Endodermal cell (in vitro differentiated cells): ENCODE measurements at regions not wholly inside any gene's neighbourhood (a gene's known extent, or its start where the extent isn't known, plus 50 kb on each side); places are given as distances from the start of the nearest gene placed in this dataset.

Experiments
- DNase-seq: peaks from one replicate; pipeline ENCODE4 v3.0.0-alpha.2; 2017
- H3K27ac ChIP-seq: 2 replicates; pipeline ENCODE4 v1.5.1; 2013; ENCODE audit warnings: mild to moderate bottlenecking, low read depth, low read length, moderate library complexity
- H3K27me3 ChIP-seq: 2 replicates; pipeline ENCODE4 v1.6.1; 2013; ENCODE audit warnings: mild to moderate bottlenecking, low read length, moderate library complexity; ENCODE audit not compliant: insufficient read depth, control insufficient read depth, poor library complexity, severe bottlenecking
- H3K36me3 ChIP-seq: 2 replicates; pipeline ENCODE4 v1.7.0; 2013; ENCODE audit warnings: mild to moderate bottlenecking, low read length, moderate library complexity; ENCODE audit not compliant: control insufficient read depth, insufficient read depth
- H3K4me1 ChIP-seq: one replicate; pipeline ENCODE4 v1.7.0; 2013; ENCODE audit warnings: low read length; ENCODE audit not compliant: control insufficient read depth, insufficient read depth
- H3K4me3 ChIP-seq: 2 replicates; pipeline ENCODE4 v1.5.1; 2013; ENCODE audit warnings: mild to moderate bottlenecking, low read length, moderate library complexity
- H3K9ac ChIP-seq: 2 replicates; pipeline ENCODE4 v1.6.1; 2013; ENCODE audit warnings: mild to moderate bottlenecking, low read length, moderate library complexity; ENCODE audit not compliant: poor library complexity, severe bottlenecking; ENCODE audit errors: extremely low read depth
- H3K9me3 ChIP-seq: 2 replicates; pipeline ENCODE4 v1.6.1; 2013; ENCODE audit warnings: mild to moderate bottlenecking, low read length, moderate library complexity; ENCODE audit not compliant: control insufficient read depth
- H3K27ac Mint-ChIP-seq: 2 replicates; pipeline ENCODE4 v1.8.0; 2020; ENCODE audit warnings: mixed read lengths
- H3K27me3 Mint-ChIP-seq: 2 replicates; pipeline ENCODE4 v1.8.0; 2021; ENCODE audit warnings: mild to moderate bottlenecking, mixed read lengths; ENCODE audit not compliant: insufficient read depth
- H3K36me3 Mint-ChIP-seq: 2 replicates; pipeline ENCODE4 v1.8.0; 2020; ENCODE audit warnings: low read depth, mixed read lengths
- H3K4me1 Mint-ChIP-seq: 2 replicates; pipeline ENCODE4 v1.8.0; 2020; ENCODE audit warnings: mixed read lengths
- H3K4me3 Mint-ChIP-seq: 2 replicates; pipeline ENCODE4 v1.8.0; 2020; ENCODE audit warnings: mild to moderate bottlenecking, moderate library complexity, mixed read lengths
- H3K9me3 Mint-ChIP-seq: 2 replicates; pipeline ENCODE4 v1.8.0; 2020; ENCODE audit warnings: mild to moderate bottlenecking, mixed read lengths
- CTCF ChIP-seq: fragments of 200-600 bp; sonication (generic); conservative IDR thresholded peaks from 2 replicates; pipeline ENCODE4 v1.5.0; 2021; ENCODE audit warnings: antibody characterized with exemption, mild to moderate bottlenecking
- WGBS, 2 experiments: methylation state at CpG; one replicate each; pipeline versions ENCODE4 v1.1.5 to v1.1.7; 2013; ENCODE audit warnings: missing lambda C conversion rate in 2 of 2, mixed read lengths in 1 of 2; ENCODE audit not compliant: insufficient coverage in 1 of 2, insufficient read length in 1 of 2; 5-methylcytosine and 5-hydroxymethylcytosine counted together

- Histone ChIP-seq H3K36me3 (no peaks in the 10 kb centered on the region), H3K27ac (no peak overlapping the region), H3K27me3 (no peaks in the 10 kb centered on the region), H3K9ac (no peak overlapping the region), H3K9me3 (peaks cover 20% of the 10 kb centered on the region), H3K4me1 (no peaks in the 10 kb centered on the region), H3K4me3 (no peak overlapping the region)
- H3K4me3 Mint-ChIP-seq = no peak overlapping the region
- H3K9me3 Mint-ChIP-seq = peaks cover 19% of the 10 kb centered on the region
- no peak for DNase-seq
- 98 to 100% methylated on average over 3 to 5 of the region's 5 CpGs for WGBS, 2 experiments
- no peaks in the 10 kb centered on the region for H3K27me3 Mint-ChIP-seq
- no peaks in the 10 kb centered on the region for H3K4me1 Mint-ChIP-seq
- TF ChIP-seq CTCF = no peak
- no peak overlapping the region for H3K27ac Mint-ChIP-seq
- peaks cover 3% of the 10 kb centered on the region for H3K36me3 Mint-ChIP-seq
Measured at GRCh38 chr4:58274553-58274952, 1164.4 kb upstream of the IGFBP7 start.

- no peak overlapping the region for H3K9ac ChIP-seq
- Mint-ChIP-seq H3K27me3 (no peaks in the 10 kb centered on the region), H3K9me3 (peaks cover 25% of the 10 kb centered on the region), H3K27ac (no peak overlapping the region), H3K4me3 (no peak overlapping the region), H3K4me1 (no peaks in the 10 kb centered on the region), H3K36me3 (peaks cover 7% of the 10 kb centered on the region)
- no peaks in the 10 kb centered on the region for H3K27me3 ChIP-seq
- H3K4me1 ChIP-seq = no peaks in the 10 kb centered on the region
- peaks cover 17% of the 10 kb centered on the region for H3K9me3 ChIP-seq
- 100% methylated on average over 1 of the region's 1 CpG; no CpG with 5 or more reads in 1 of the 2 experiments for WGBS, 2 experiments
- no peaks in the 10 kb centered on the region for H3K36me3 ChIP-seq
- no peak overlapping the region for H3K4me3 ChIP-seq
- no peak for TF ChIP-seq CTCF
- H3K27ac ChIP-seq = no peak overlapping the region
- no peak for DNase-seq
Measured at GRCh38 chr4:58272311-58272710, 1162.1 kb upstream of the IGFBP7 start.

GRCh38 chr4:58265734-58266133 lies 1155.5 kb upstream of the IGFBP7 start:
- Mint-ChIP-seq H3K4me1 (no peaks in the 10 kb centered on the region), H3K9me3 (peaks cover 16% of the 10 kb centered on the region), H3K36me3 (peaks cover 6% of the 10 kb centered on the region), H3K27ac (no peak overlapping the region), H3K4me3 (no peak overlapping the region), H3K27me3 (no peaks in the 10 kb centered on the region)
- no peak overlapping the region for H3K4me3 ChIP-seq
- H3K27ac ChIP-seq = no peak overlapping the region
- no peaks in the 10 kb centered on the region for H3K36me3 ChIP-seq
- H3K9me3 ChIP-seq = peaks cover 8% of the 10 kb centered on the region
- no peak for DNase-seq
- 88 to 100% methylated on average over 1 to 2 of the region's 2 CpGs for WGBS, 2 experiments
- H3K4me1 ChIP-seq = no peaks in the 10 kb centered on the region
- TF ChIP-seq CTCF = no peak
- H3K27me3 ChIP-seq = no peaks in the 10 kb centered on the region
- no peak overlapping the region for H3K9ac ChIP-seq
